Spleen (tissue), 7 donors: ENCODE measurements at regions not wholly inside any gene's neighbourhood (a gene's known extent, or its start where the extent isn't known, plus 50 kb on each side); places are given as distances from the start of the nearest gene placed in this dataset.

Experiments used
- CTCF ChIP-seq, 11 experiments: fragments of 200-600 bp in 7 of 11; fragments of 450-650 bp in 4 of 11; sonication (generic) in 4 of 11; IDR thresholded peaks in 8 of 11; conservative IDR thresholded peaks in 3 of 11; 1 replicate in 7 of 11; 2 replicates in 4 of 11; pipeline versions ENCODE4 v1.4.0 to v1.8.0; 2016 to 2021; ENCODE audit warnings: antibody characterized with exemption in 11 of 11, inconsistent platforms in 4 of 11, mild to moderate bottlenecking in 1 of 11
- POLR2A ChIP-seq, 3 donors: fragments of 450-650 bp; IDR thresholded peaks; one replicate each; pipeline ENCODE4 v1.5.1; 2017; ENCODE audit warnings: antibody characterized with exemption in 3 of 3, mild to moderate bottlenecking in 1 of 3
- POLR2AphosphoS5 ChIP-seq, 3 donors: sonication (generic); formaldehyde crosslinking; IDR thresholded peaks; one replicate each; pipeline ENCODE4 v1.5.1; 2017; ENCODE audit warnings: antibody characterized with exemption in 3 of 3
- donor health status: DM: no; HTN: no; CAD: no; lungs with moderate emphysema.
- donor health status: DM: no; HTN: no; CAD: no.
- donor health status: DM: no; HTN: no; CAD: no.

DNA sequence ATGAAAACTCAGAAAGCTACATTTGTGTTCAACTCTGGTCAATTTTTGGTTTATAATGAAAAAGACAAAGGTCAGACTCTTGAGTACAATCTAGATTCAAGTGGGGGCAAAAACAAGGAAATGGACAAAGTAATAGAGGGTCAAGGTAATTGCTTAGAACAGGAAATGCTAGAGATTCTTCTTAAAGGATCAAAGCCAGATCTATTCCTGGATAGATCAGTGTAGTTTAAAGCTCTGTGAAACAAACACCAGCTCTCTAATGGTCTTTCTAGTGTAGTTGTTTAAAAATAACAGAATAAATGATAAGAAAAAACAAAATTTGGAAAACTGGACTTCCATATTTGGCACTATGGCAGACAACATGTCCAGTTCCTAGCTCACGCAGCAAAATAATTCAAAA, 70.7 kb upstream of the SLC8A3 start:
- no peak for TF ChIP-seq CTCF (IDR thresholded peaks at IDR 0.05 in 8 of 11, conservative IDR thresholded peaks at IDR 0.05 in 3 of 11)
- no peak for TF ChIP-seq POLR2AphosphoS5 (IDR thresholded peaks at IDR 0.05)
- TF ChIP-seq POLR2A (IDR thresholded peaks at IDR 0.05): no peak
